ENCODE measurements at regions not wholly inside any gene's neighbourhood (a gene's known extent, or its start where the extent isn't known, plus 50 kb on each side); places are given as distances from the start of the nearest gene placed in this dataset.

- Mint-ChIP-seq H3K36me3 (ENCODE audit: low read depth) (no peaks in the 10 kb centered on the region), H3K27ac (peak overlapping the region; percentile 2), H3K27me3 (peaks cover 3% of the 10 kb centered on the region), H3K4me1 (ENCODE audit: low read depth) (peaks cover 25% of the 10 kb centered on the region), H3K4me3 (no peak overlapping the region), H3K9me3 (no peaks in the 10 kb centered on the region)
- peak; percentile 26 for DNase-seq
These were observed 1336.4 kb downstream of the TBC1D22A start for GRCh38 chr22:48098921-48099245.

GRCh38 chr22:48098243-48098920 is 1335.9 kb downstream of the TBC1D22A start:
- H3K27me3 Mint-ChIP-seq: no peaks in the 10 kb centered on the region
- H3K9me3 Mint-ChIP-seq: no peaks in the 10 kb centered on the region
- no peak overlapping the region for H3K4me3 Mint-ChIP-seq
- no peak for DNase-seq
- H3K36me3 Mint-ChIP-seq (ENCODE audit: low read depth): no peaks in the 10 kb centered on the region
- H3K4me1 Mint-ChIP-seq (ENCODE audit: low read depth): peaks cover 25% of the 10 kb centered on the region
- peak overlapping the region; percentile 44 for H3K27ac Mint-ChIP-seq

DNA sequence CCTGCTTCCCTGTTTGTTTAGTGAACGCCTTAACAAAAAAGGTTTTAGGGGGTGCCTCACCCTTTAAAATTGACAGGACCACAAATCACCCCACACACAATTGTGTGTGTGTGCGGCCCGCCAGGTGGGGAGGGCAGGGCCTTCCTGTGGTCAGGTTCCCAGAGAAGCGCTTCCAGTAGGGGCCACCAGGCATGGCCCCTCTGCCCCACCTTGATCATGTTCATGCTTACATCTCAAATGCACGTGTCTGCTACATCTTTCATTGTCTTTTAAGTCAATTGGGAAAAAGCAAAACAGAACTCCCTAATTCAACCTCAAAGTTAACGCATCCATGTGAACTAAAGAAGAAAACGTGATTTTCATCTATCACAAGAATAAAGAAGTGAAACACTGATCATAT is 1335.3 kb downstream of the TBC1D22A start:
- no peaks in the 10 kb centered on the region for H3K36me3 Mint-ChIP-seq (ENCODE audit: low read depth)
- H3K27me3 Mint-ChIP-seq: no peaks in the 10 kb centered on the region
- H3K9me3 Mint-ChIP-seq: no peaks in the 10 kb centered on the region
- H3K4me3 Mint-ChIP-seq: no peak overlapping the region
- H3K27ac Mint-ChIP-seq: peak overlapping the region; percentile 44
- DNase-seq: peak; percentile 25
- H3K4me1 Mint-ChIP-seq (ENCODE audit: low read depth): peaks cover 25% of the 10 kb centered on the region

DNA sequence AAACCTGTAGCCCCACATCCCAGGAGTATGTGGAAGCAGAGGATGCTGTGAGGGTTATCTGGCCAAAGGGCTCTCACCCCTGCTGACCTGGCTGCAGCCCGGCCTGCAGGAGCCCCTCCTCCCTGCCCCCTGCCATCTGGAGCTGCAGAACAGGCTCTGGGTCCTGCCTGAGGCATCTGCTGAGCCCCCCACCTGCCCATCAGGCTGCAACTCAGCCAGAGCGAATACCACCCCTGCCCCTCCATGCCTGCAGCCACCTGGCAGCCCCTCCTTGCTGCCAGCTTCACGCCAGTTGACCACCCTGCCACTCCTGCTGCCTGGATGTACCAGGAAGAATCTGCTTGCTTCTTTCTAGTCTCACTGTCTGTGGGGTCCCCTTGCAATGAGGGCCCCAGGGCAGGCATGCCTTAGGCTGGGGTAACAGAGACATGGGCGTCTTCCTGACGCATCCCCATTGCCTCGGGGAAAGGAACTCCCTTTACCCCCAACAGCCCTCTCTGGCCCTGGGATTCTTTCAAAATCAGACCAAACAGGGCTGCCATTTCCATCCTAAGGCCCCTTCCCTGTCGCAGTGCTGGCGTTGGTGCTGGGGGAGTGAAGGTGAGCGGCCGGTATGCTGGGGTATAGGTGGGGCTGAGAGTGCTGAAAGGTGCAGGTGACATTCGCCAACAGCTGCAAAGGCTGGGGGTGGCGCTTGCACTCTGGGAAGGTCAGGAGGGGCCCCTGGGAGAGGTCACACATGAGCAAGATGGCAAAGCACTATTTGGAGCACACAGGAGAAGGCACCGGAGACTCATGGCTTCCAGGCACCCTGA is 1334.6 kb downstream of the TBC1D22A start:
- peak; percentile 18 for DNase-seq
- peak overlapping the region; percentile 37 for H3K27ac Mint-ChIP-seq
- H3K36me3 Mint-ChIP-seq (ENCODE audit: low read depth): no peaks in the 10 kb centered on the region
- no peaks in the 10 kb centered on the region for H3K9me3 Mint-ChIP-seq
- peaks cover 25% of the 10 kb centered on the region for H3K4me1 Mint-ChIP-seq (ENCODE audit: low read depth)
- H3K27me3 Mint-ChIP-seq: no peaks in the 10 kb centered on the region
- H3K4me3 Mint-ChIP-seq: no peak overlapping the region

DNA sequence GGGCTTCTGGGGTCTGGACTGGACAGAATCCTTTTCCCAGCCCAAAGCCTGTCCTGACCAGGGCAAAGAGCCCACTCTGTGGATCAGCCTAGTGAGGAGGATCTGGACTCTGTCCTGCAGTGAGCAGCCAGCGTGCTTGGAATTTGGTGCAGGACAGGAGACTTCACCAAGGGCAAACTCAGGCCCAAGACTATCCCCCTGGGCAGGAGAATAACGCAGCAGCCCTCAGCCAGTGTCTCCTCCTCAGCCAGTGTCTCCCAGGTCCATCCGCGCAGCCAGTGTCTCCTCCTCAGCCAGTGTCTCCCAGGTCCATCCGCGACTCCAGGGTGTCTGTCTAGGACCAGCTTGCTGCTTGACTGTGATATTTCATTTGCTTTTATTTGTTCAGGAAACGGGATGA is 1334.0 kb downstream of the TBC1D22A start:
- Mint-ChIP-seq H3K4me1 (ENCODE audit: low read depth) (peaks cover 25% of the 10 kb centered on the region), H3K9me3 (no peaks in the 10 kb centered on the region), H3K4me3 (no peak overlapping the region), H3K27me3 (peaks cover 5% of the 10 kb centered on the region), H3K27ac (no peak overlapping the region), H3K36me3 (ENCODE audit: low read depth) (no peaks in the 10 kb centered on the region)
- peak; percentile 14 for DNase-seq

GRCh38 chr22:48093981-48094380 is 1331.5 kb downstream of the TBC1D22A start:
- Mint-ChIP-seq H3K27ac (no peak overlapping the region), H3K9me3 (no peaks in the 10 kb centered on the region)

DNA sequence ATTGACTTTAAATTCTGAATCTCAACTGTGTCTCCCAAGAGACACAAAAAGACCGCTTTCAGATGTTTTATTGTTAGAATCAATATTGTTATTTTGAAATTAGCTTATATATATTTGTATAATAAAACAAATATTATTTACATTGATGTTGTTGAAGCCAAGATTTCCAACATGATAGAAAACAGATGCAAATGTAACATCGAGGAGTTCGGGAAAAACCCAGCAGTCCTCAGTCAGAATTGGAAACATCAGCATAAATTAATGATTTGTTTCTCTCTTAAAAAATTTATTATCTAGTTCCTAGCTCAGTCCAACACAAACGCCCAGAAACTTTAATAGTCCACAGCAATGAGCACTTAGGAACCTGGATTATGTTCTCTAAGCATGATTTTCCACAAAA is 1330.4 kb downstream of the TBC1D22A start:
- DNase-seq: no peak
- peaks cover 7% of the 10 kb centered on the region for H3K4me1 Mint-ChIP-seq (ENCODE audit: low read depth)
- H3K27ac Mint-ChIP-seq: no peak overlapping the region
- no peaks in the 10 kb centered on the region for H3K9me3 Mint-ChIP-seq
- peaks cover 8% of the 10 kb centered on the region for H3K27me3 Mint-ChIP-seq
- H3K4me3 Mint-ChIP-seq: no peak overlapping the region
- no peaks in the 10 kb centered on the region for H3K36me3 Mint-ChIP-seq (ENCODE audit: low read depth)

More at GRCh38 chr22:48093981-48094380, 1331.5 kb downstream of the TBC1D22A start:
- H3K4me3 Mint-ChIP-seq: no peak overlapping the region
- H3K36me3 Mint-ChIP-seq (ENCODE audit: low read depth): no peaks in the 10 kb centered on the region
- H3K27me3 Mint-ChIP-seq: peaks cover 8% of the 10 kb centered on the region
- peaks cover 18% of the 10 kb centered on the region for H3K4me1 Mint-ChIP-seq (ENCODE audit: low read depth)
- DNase-seq: no peak

GRCh38 chr22:48091656-48092223 is 1329.3 kb downstream of the TBC1D22A start:
- Mint-ChIP-seq H3K27me3 (peaks cover 10% of the 10 kb centered on the region), H3K9me3 (no peaks in the 10 kb centered on the region), H3K36me3 (ENCODE audit: low read depth) (no peaks in the 10 kb centered on the region), H3K4me1 (ENCODE audit: low read depth) (no peaks in the 10 kb centered on the region), H3K4me3 (no peak overlapping the region), H3K27ac (no peak overlapping the region)
- DNase-seq: no peak

DNA sequence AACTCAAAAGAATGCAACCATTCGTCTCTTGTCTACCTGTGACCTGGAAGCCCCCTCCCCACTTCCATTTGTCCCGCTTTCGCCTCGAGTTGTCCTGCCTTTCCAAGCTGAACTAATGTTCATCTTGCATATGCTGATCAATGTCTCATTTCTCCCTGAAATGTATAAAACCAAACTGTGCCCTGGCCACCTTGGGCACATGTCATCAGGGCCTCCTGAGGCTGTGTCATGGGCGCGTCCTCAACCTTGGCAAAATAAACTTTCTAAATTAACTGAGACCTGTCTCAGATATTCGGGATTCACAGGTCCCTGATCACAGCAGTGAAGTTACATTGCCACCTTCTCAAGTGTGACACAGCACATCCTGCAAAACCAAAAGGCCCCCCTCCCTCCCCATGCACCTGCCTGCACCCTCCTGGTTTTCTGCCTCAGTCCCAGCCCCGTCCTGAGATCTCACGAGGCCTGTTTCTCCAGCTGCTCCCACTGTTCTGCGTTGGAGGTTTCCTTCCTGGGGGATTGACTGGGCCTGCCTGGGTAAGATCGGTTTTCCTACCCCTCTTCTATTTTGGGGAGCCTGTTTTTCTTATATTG is 1328.7 kb downstream of the TBC1D22A start:
- no peak for DNase-seq
- Mint-ChIP-seq H3K36me3 (ENCODE audit: low read depth) (no peaks in the 10 kb centered on the region), H3K9me3 (no peaks in the 10 kb centered on the region)

GRCh38 chr22:48090332-48090672 is 1327.9 kb downstream of the TBC1D22A start:
- DNase-seq: no peak
- no peaks in the 10 kb centered on the region for H3K4me1 Mint-ChIP-seq (ENCODE audit: low read depth)
- no peak overlapping the region for H3K27ac Mint-ChIP-seq
- H3K9me3 Mint-ChIP-seq: no peaks in the 10 kb centered on the region
- no peak overlapping the region for H3K4me3 Mint-ChIP-seq
- H3K27me3 Mint-ChIP-seq: peaks cover 15% of the 10 kb centered on the region
- H3K36me3 Mint-ChIP-seq (ENCODE audit: low read depth): no peaks in the 10 kb centered on the region

More for the DNA sequence above, 1328.7 kb downstream of the TBC1D22A start:
- Mint-ChIP-seq H3K27ac (no peak overlapping the region), H3K4me3 (no peak overlapping the region), H3K4me1 (ENCODE audit: low read depth) (no peaks in the 10 kb centered on the region), H3K27me3 (peaks cover 10% of the 10 kb centered on the region)

DNA sequence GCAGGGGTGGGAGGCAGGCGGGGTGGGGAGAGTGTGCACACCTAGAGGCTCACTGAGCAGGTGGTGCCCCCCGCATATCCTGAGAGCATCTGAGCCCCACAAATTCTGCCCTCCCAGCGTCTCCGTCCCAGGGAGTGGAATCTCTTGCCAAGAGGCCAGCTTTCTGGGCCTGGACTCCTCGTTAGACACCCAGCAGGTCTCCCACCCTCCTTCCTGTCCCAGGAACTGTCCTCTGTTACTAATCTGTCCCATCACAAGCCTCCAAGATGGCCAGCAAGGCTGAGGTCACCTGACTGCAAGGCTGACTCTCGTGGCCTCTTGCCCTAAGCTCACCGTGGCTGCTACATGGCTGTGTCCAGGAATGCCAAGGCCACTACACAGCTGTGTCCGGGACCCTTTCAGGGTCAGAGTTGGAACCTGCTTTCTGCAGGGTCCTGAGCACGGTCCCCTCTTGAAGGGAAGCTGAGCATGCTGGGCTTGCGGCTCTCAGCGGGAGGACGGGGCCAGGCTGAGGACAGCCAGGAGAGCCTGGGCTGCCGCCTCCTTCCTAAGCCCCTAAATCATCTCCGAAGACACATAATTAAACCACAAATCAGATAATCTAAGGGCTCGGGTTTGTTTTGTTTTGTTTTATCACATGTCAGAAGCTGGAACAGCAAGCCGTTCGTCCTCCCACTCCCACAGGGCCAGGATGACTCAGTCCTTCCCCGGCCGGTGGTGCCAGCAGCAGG is 1327.3 kb downstream of the TBC1D22A start:
- Mint-ChIP-seq H3K4me3 (no peak overlapping the region), H3K27ac (no peak overlapping the region), H3K9me3 (no peaks in the 10 kb centered on the region), H3K4me1 (ENCODE audit: low read depth) (no peaks in the 10 kb centered on the region), H3K27me3 (peaks cover 17% of the 10 kb centered on the region), H3K36me3 (ENCODE audit: low read depth) (no peaks in the 10 kb centered on the region)
- no peak for DNase-seq

GRCh38 chr22:48088926-48089536 is 1326.6 kb downstream of the TBC1D22A start:
- Mint-ChIP-seq H3K27ac (no peak overlapping the region), H3K4me3 (no peak overlapping the region), H3K9me3 (no peaks in the 10 kb centered on the region), H3K4me1 (ENCODE audit: low read depth) (peaks cover 7% of the 10 kb centered on the region), H3K27me3 (peaks cover 24% of the 10 kb centered on the region), H3K36me3 (ENCODE audit: low read depth) (no peaks in the 10 kb centered on the region)
- no peak for DNase-seq

DNA sequence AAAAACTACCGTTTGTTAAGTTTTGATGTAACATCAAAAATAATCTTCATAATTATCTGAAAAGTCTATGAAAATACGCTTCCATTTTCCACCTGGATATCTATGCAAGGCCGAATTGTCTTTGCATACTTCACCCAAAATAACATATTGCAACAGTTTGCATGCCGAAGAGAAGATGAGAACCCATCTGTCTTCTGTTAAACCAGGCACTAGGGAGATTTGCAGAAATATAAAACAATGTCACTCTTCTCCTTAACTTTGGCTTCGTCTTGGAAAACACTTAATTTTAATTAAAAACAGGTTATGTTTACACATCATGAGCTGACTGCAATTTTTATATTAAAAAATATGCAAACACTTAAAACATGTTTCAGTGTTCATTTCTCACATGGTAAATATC is 1325.8 kb downstream of the TBC1D22A start:
- Mint-ChIP-seq H3K4me3 (no peak overlapping the region), H3K27me3 (peaks cover 30% of the 10 kb centered on the region), H3K4me1 (ENCODE audit: low read depth) (peaks cover 8% of the 10 kb centered on the region), H3K9me3 (no peaks in the 10 kb centered on the region), H3K27ac (no peak overlapping the region), H3K36me3 (ENCODE audit: low read depth) (no peaks in the 10 kb centered on the region)
- no peak for DNase-seq

Measured in activated T-cell treated with anti-CD3 and anti-CD28 coated beads, Interleukin-2, amount 50 U/mL, for 24 hours (primary cell).